Stimulated activated CD4-positive, alpha-beta T cell treated with anti-CD3 and anti-CD28 coated beads, TNF-alpha, amount 100 ng/mL, for 4 hours (primary cell): ENCODE measurements at regions not wholly inside any gene's neighbourhood (a gene's known extent, or its start where the extent isn't known, plus 50 kb on each side); places are given as distances from the start of the nearest gene placed in this dataset.

Source experiments
- DNase-seq, 3 experiments: peaks; one replicate each; pipeline ENCODE4 v3.0.0-alpha.2; 2020; ENCODE audit warnings: low read depth in 3 of 3

DNA sequence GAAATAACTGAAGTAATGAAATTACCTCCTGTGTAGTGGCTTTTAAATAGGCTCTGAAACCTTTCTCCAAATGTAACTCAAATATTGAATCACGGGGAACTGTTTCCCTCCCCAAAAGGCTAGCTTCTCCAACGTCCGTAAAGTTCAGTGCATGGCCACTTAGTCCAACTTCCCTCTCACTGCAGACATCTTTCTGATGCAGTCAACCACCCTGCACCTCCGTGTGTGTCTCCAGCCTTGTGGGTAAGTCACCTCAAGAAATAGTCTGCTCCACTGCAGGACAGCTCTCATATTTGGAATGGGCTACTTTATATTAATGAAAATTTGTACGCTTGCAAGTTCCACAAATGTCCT, 152.5 kb upstream of the CYRIA start:
- DNase-seq: no peak

GRCh38 chr2:16817305-16818202, 151.9 kb upstream of the CYRIA start:
- no peak for DNase-seq

DNA sequence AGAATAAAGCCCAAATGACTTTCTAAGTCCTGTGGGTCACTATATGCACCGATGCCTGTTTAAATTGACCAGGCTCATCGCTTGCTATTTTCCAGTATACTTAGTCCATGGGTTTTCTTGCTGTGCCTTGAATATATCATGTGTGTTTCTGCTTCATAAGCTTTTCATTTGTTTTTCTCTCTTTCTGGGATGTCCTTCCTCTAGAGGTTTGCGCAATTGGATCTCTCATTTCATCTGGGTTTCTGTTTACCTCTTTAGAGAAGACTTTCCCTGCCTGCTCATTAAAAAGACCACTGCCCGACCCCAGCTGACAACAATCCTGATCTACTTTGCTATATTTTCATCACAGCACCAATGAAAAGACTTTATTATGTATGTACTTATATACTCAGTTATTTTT, 150.9 kb upstream of the CYRIA start:
- DNase-seq: no peak

DNA sequence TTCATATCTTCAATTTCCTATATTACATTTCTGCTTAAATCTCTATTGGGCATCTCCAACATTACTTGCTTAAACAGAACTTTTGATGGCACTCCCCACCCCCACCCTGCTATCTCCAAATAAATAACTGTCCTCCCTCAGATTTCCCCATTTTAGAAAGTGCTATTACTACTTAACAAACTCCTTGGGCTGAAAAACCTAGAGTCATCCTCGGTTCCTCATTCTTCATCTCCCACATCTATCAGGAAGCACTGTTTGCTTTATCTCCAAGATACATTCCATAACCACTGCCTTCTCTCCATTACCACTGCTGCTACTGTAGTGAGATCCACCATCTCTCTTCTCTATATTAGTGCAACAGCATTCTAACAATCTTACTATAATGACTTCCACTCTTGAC, 150.4 kb upstream of the CYRIA start:
- DNase-seq: no peak

- DNase-seq: no peak
These were observed 148.0 kb upstream of the CYRIA start for GRCh38 chr2:16813593-16813992.

GRCh38 chr2:16798472-16798871, 132.8 kb upstream of the CYRIA start:
- no peak for DNase-seq

- DNase-seq: no peak
These were observed 125.9 kb upstream of the CYRIA start for GRCh38 chr2:16791496-16791895.

DNA sequence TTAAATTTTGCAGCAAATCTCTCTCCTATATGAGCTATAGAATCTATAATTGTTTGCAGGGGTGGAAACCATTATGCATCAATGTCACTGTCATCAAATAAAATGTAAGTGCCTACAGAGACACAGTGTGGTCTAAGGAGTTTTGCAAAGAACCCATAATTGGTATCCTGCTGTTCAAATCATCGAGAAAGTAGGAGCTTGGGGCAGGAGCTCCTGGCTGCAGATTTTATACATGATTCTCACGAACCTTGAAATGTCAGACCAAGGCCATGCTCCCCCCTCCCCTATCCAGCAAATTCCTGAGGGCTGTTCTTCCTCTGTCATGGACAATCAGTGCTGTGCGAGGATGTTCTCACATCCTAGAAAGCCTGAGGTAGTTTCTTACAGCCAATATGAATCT, 119.5 kb upstream of the CYRIA start:
- DNase-seq: no peak

GRCh38 chr2:16784652-16785051, 119.0 kb upstream of the CYRIA start:
- DNase-seq: no peak

DNA sequence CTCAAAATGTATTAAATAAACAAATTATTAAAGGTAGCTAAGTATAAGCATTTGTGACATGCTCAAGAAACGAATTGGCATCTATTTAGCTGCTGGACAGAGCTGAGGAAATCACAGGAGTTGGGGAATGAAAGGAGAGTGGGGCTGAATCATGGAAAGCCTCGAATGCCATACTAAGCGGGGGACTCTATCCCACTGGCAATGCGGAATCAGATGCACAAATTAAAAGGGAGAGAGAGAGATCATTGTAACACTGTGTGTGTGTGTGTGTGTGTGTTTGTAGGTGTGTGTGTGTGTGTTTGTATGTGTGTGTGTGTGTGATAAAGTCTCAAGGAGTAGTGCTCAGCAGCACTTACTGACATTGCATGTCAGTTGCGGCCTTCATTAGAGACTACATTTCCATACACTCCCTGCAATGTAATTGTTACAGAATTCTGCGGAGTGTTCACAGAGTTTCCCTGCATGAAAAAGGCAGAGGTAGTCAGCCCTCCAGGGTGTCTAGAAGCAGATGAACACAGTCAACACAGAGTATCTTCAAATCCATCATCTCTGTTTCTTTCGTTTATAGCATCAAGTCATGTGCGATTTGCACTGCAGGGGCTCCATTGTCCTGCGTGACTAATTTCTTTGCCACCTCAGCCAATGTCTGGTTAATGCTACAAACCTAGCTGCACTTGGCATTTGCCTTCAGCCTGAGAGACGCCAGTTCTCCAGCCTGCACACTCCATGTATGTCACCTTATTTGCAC, 111.7 kb upstream of the CYRIA start:
- no peak for DNase-seq

- no peak for DNase-seq
These were observed 110.2 kb upstream of the CYRIA start for GRCh38 chr2:16775899-16776231.

DNA sequence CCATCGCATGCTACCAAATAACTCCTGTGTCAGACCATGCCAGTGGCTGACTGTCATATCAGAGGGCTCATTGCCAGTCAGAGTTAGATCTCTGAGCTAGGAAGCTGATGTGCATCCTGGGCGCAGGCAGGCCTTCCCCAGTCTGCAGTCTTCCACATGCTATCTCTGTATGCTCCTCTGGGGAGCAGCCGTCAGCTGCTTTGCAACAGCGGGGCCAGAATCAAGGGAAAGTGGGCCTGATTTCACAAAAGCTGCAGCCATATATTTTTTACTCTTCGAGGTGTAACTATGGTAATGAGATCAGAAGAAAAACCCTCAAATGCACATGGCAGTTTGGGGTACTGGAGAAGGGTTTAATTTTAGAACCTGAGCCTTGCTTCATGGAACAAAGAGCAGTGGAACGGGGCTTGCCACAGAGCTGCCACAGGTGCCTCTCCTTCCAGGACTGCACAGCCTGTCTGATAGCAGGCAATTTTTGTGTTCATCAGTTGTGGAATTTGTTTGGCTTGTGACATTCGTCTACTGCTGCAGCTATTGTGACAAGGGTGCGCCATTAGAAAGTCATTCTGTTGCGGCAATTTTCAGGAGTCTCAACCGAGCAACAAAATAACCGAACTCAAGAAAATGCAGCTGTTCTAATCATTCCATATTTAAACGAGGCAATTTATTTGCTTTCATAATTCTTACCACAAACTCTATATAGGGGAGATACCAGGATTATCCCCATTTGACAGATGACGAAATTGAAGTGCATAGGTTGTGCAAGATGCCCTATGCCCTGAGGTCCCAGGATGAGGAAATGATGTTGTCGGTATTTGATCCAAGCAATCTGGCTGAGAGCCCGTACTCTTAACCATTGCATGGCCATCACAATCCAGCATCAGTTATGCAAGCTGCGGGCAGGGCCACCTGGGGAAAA, 109.6 kb upstream of the CYRIA start:
- no peak for DNase-seq

GRCh38 chr2:16774091-16774490, 108.5 kb upstream of the CYRIA start:
- DNase-seq: no peak

DNA sequence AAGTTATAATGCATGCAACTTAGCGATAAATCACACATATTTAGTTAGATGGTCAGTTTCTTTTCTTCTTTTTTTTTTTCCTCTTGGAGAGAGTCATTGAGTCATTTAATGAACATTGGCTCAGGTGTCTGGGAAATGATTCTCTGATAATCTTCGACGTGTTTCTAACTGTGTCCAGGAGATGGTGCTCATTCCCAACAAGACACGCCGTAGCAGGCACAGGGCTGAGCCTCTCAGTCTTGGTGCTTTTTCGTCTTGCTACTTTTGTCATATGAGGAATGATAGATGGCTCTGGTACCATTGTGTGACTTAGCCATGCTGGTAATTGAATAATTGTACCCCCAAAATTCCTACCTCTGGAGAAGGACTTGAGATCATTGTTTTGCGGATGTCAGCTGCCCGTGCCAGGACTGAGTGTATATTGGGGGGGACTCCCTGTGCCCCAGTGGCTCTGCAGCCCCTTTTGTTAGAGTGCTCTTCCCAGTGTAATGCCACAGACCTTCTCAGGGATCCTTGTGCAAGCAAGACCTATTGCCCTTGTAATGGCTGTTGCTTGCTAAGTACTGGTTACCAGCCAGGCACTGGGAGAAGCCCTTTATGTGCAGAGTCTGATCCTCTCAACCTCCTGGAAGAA, 107.6 kb upstream of the CYRIA start:
- no peak for DNase-seq

DNA sequence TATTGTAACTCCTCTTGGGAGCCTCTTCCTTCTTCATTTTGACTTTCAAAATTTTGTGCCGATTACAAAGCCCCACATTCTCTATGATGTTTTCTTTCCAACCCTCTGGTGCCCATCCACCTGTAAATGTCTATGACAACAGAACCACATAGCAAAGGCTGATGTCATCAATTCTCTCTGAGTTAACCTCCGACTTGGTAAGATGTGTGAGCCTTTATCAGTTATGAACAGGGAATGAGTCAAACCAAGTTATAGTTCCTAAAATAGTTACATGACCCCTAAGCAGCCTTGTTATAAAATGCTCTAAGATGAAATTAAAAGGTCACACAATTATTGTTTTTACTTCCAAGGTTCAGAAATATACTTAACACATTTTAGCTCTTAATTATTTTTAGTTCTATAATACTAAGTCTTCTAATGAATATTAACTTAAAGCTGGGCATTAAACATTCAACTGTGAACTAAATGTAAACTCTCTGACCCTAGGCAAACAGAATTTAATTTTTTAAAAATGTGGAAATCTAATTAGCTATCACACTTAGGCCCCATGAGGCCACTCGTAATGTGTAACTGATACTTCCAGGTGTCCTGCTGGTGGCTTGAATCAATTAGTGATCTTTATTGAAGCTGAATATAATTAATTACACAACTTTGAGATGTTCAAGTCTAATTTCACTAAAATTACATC, 102.3 kb upstream of the CYRIA start:
- DNase-seq: no peak

- no peak for DNase-seq
These were observed 99.7 kb upstream of the CYRIA start for GRCh38 chr2:16765356-16765755.

- no peak for DNase-seq
These were observed 98.9 kb upstream of the CYRIA start for GRCh38 chr2:16764487-16764886.

DNA sequence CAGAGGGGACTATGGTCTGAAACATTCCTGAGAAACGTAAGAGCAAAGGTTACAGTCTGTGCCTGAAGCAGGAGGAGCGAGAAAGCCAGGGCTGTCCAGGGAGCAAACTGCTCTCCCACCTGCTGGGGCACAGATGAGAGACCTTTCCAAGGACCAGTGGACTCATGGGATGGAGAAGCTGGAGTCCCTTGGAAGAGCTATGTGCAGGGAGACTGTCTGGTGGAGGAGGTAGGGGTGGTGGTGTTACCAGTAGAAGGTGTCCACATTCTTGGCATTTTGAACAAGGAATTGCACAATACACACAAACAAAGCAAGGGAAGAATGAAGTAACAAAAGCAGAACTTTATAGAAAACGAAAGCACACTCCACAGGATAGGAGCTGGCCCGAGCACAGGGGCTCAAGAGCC, 97.9 kb upstream of the CYRIA start:
- no peak for DNase-seq

DNA sequence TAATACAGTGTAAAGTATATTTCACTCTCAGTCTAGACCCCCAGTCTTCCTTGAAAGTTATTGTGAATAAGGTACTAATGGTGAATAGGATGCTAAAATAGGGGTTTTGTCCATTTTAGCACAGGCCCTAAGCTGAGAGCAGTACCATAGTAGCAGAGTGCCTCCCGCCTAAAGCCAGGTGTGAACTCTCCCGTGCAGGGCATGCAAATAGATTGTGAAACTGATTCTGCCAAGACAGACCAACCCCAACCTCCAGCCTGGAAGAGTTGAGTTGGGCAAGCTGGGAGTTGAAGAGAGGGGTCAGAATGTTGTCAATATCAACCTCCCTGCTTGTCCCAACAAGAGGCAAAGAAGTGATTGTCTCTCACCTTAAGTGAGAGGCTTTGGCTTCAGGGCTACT, 97.4 kb upstream of the CYRIA start:
- DNase-seq: no peak

GRCh38 chr2:16760426-16760825, 94.8 kb upstream of the CYRIA start:
- DNase-seq: no peak
